ENCODE measurements at regions not wholly inside any gene's neighbourhood (a gene's known extent, or its start where the extent isn't known, plus 50 kb on each side); places are given as distances from the start of the nearest gene placed in this dataset.

GRCh38 chr7:155885167-155886155 is 73.2 kb upstream of the SHH start:
- TF ChIP-seq CTCF (conservative IDR thresholded peaks at IDR 0.05; ENCODE audit: low read depth, low read length) = no peak
- H3K4me3 ChIP-seq (ENCODE audit: low read depth, low read length) = no peak overlapping the region
- DNase-seq (ENCODE audit: low read depth) = no peak

- DNase-seq (ENCODE audit: low read depth) = no peak
- no peak overlapping the region for H3K4me3 ChIP-seq (ENCODE audit: low read depth, low read length)
- TF ChIP-seq CTCF (conservative IDR thresholded peaks at IDR 0.05; ENCODE audit: low read depth, low read length) = no peak
Observed at GRCh38 chr7:155884225-155885166, 72.2 kb upstream of the SHH start.

GRCh38 chr7:155883491-155884224 is 71.4 kb upstream of the SHH start:
- TF ChIP-seq CTCF (conservative IDR thresholded peaks at IDR 0.05; ENCODE audit: low read depth, low read length) = no peak
- DNase-seq (ENCODE audit: low read depth) = no peak
- H3K4me3 ChIP-seq (ENCODE audit: low read depth, low read length) = no peak overlapping the region

- DNase-seq (ENCODE audit: low read depth) = no peak
- no peak for TF ChIP-seq CTCF (conservative IDR thresholded peaks at IDR 0.05; ENCODE audit: low read depth, low read length)
- H3K4me3 ChIP-seq (ENCODE audit: low read depth, low read length) = no peak overlapping the region
Observed at GRCh38 chr7:155882596-155882995, 70.3 kb upstream of the SHH start.

- H3K4me3 ChIP-seq (ENCODE audit: low read depth, low read length) = no peak overlapping the region
- no peak for TF ChIP-seq CTCF (conservative IDR thresholded peaks at IDR 0.05; ENCODE audit: low read depth, low read length)
- DNase-seq (ENCODE audit: low read depth) = no peak
Observed at GRCh38 chr7:155881471-155882350, 69.4 kb upstream of the SHH start.

- no peak for TF ChIP-seq CTCF (conservative IDR thresholded peaks at IDR 0.05; ENCODE audit: low read depth, low read length)
- no peak for DNase-seq (ENCODE audit: low read depth)
- no peak overlapping the region for H3K4me3 ChIP-seq (ENCODE audit: low read depth, low read length)
Observed at GRCh38 chr7:155880721-155881120, 68.5 kb upstream of the SHH start.

Measured in epithelial cell of proximal tubule (primary cell).